Natural killer cell (primary cell): ENCODE measurements at regions not wholly inside any gene's neighbourhood (a gene's known extent, or its start where the extent isn't known, plus 50 kb on each side); places are given as distances from the start of the nearest gene placed in this dataset.

ENCODE experiments used
- ATAC-seq, 3 donors: fragments of 150-1000 bp in 2 of 3; fragments of 200-7000 bp in 1 of 3; cut with Tn5 transposase; 1 replicate in 1 of 3; 2 replicates in 2 of 3; pipeline ENCODE4 v1.10.0; 2021; ENCODE audit warnings: mild to moderate bottlenecking in 2 of 3, moderate library complexity in 2 of 3
- DNase-seq, 2 donors: peaks; one replicate each; pipeline versions ENCODE4 v3.0.0 to v3.0.0-alpha.2; 2013 to 2021; ENCODE audit warnings: mixed read lengths in 1 of 2
- H3K27ac ChIP-seq: one replicate; pipeline ENCODE4 v1.5.1; 2013; ENCODE audit warnings: mild to moderate bottlenecking, low read length
- H3K27me3 ChIP-seq: one replicate; pipeline ENCODE4 v1.6.1; 2013; ENCODE audit warnings: low read length; ENCODE audit not compliant: control insufficient read depth, insufficient read depth
- H3K36me3 ChIP-seq: one replicate; pipeline ENCODE4 v1.6.1; 2013; ENCODE audit warnings: low read length; ENCODE audit not compliant: control insufficient read depth, insufficient read depth
- H3K4me1 ChIP-seq: one replicate; pipeline ENCODE4 v1.6.1; 2013; ENCODE audit warnings: low read length; ENCODE audit not compliant: control insufficient read depth, insufficient read depth
- H3K4me3 ChIP-seq: one replicate; pipeline ENCODE4 v1.5.1; 2013; ENCODE audit warnings: low read length
- H3K9me3 ChIP-seq: one replicate; pipeline ENCODE4 v1.6.1; 2013; ENCODE audit warnings: low read length; ENCODE audit not compliant: control insufficient read depth, insufficient read depth
- H3K27ac Mint-ChIP-seq, 2 donors: one replicate each; pipeline ENCODE4 v1.8.0; 2022; ENCODE audit warnings: mild to moderate bottlenecking in 2 of 2, mixed read lengths in 2 of 2, moderate library complexity in 1 of 2
- H3K27me3 Mint-ChIP-seq, 2 donors: one replicate each; pipeline ENCODE4 v1.8.0; 2022; ENCODE audit warnings: low read depth in 2 of 2, mixed read lengths in 2 of 2
- H3K36me3 Mint-ChIP-seq: one replicate; pipeline ENCODE4 v1.8.0; 2022; ENCODE audit warnings: mixed read lengths
- H3K4me1 Mint-ChIP-seq, 2 donors: one replicate each; pipeline ENCODE4 v1.8.0; 2022; ENCODE audit warnings: mixed read lengths in 2 of 2
- H3K4me3 Mint-ChIP-seq: one replicate; pipeline ENCODE4 v1.8.0; 2022; ENCODE audit warnings: mild to moderate bottlenecking, moderate library complexity, mixed read lengths
- H3K9me3 Mint-ChIP-seq, 2 donors: one replicate each; pipeline ENCODE4 v1.8.0; 2022; ENCODE audit warnings: mixed read lengths in 2 of 2
- CTCF ChIP-seq: fragments of 200-600 bp; IDR thresholded peaks from one replicate; pipeline ENCODE4 v1.8.0; 2022; ENCODE audit warnings: antibody characterized with exemption
- WGBS: methylation state at CpG from one replicate; pipeline ENCODE4 v1.1.7; 2013; ENCODE audit warnings: missing lambda C conversion rate; ENCODE audit not compliant: insufficient coverage; 5-methylcytosine and 5-hydroxymethylcytosine counted together
- intact Hi-C: fragments of 100-400 bp; cut with micrococcal nuclease; formaldehyde crosslinking; loops from one replicate; pipeline ENCODE4 v1.14.2; 2022

- Mint-ChIP-seq H3K27ac (no peak overlapping the region), H3K4me1 (no peaks in the 10 kb centered on the region), H3K27me3 (no peaks in the 10 kb centered on the region), H3K9me3 (peaks cover 5 to 9% of the 10 kb centered on the region in 2 donors), H3K36me3 (no peaks in the 10 kb centered on the region), H3K4me3 (no peak overlapping the region)
- Histone ChIP-seq H3K9me3 (no peaks in the 10 kb centered on the region), H3K4me3 (no peak overlapping the region), H3K27me3 (no peaks in the 10 kb centered on the region), H3K36me3 (no peaks in the 10 kb centered on the region), H3K27ac (no peak overlapping the region), H3K4me1 (no peaks in the 10 kb centered on the region)
- WGBS = 91% methylated on average over 1 of the region's 1 CpG
- no peak for ATAC-seq
- intact Hi-C loops = no loop called here
- TF ChIP-seq CTCF = no peak
- DNase-seq = no peak
These were observed 110.9 kb upstream of the FREM1 start for GRCh38 chr9:15021146-15021545.

- H3K9me3 Mint-ChIP-seq = peaks cover 0 to 3% of the 10 kb centered on the region in 2 donors
- intact Hi-C loops = no loop called here
- Histone ChIP-seq H3K27ac (no peak overlapping the region), H3K27me3 (no peaks in the 10 kb centered on the region), H3K36me3 (no peaks in the 10 kb centered on the region), H3K9me3 (no peaks in the 10 kb centered on the region), H3K4me1 (no peaks in the 10 kb centered on the region), H3K4me3 (no peak overlapping the region)
- H3K4me1 Mint-ChIP-seq = no peaks in the 10 kb centered on the region
- H3K36me3 Mint-ChIP-seq = no peaks in the 10 kb centered on the region
- no peaks in the 10 kb centered on the region for H3K27me3 Mint-ChIP-seq
- DNase-seq (no peak), ATAC-seq (no peak)
- H3K27ac Mint-ChIP-seq = no peak overlapping the region
- no peak for TF ChIP-seq CTCF
- 93% methylated on average over 6 of the region's 6 CpGs for WGBS
- H3K4me3 Mint-ChIP-seq = no peak overlapping the region
These were observed 107.9 kb upstream of the FREM1 start for GRCh38 chr9:15018096-15018637.

GRCh38 chr9:15010581-15010980, 100.4 kb upstream of the FREM1 start:
- Histone ChIP-seq H3K36me3 (no peaks in the 10 kb centered on the region), H3K27me3 (no peaks in the 10 kb centered on the region), H3K9me3 (no peaks in the 10 kb centered on the region), H3K27ac (no peak overlapping the region), H3K4me3 (no peak overlapping the region), H3K4me1 (no peaks in the 10 kb centered on the region)
- Mint-ChIP-seq H3K36me3 (no peaks in the 10 kb centered on the region), H3K4me1 (no peaks in the 10 kb centered on the region), H3K27ac (no peak overlapping the region), H3K27me3 (no peaks in the 10 kb centered on the region), H3K9me3 (no peaks in the 10 kb centered on the region), H3K4me3 (no peak overlapping the region)
- DNase-seq (no peak), ATAC-seq (no peak)
- intact Hi-C loops = no loop called here
- no peak for TF ChIP-seq CTCF

- intact Hi-C loops = no loop called here
- Mint-ChIP-seq H3K27ac (no peak overlapping the region), H3K27me3 (no peaks in the 10 kb centered on the region), H3K4me1 (no peaks in the 10 kb centered on the region), H3K9me3 (peaks cover 0 to 3% of the 10 kb centered on the region in 2 donors), H3K36me3 (no peaks in the 10 kb centered on the region), H3K4me3 (no peak overlapping the region)
- H3K27ac ChIP-seq = no peak overlapping the region
- H3K4me1 ChIP-seq = no peaks in the 10 kb centered on the region
- DNase-seq = no peak
- H3K4me3 ChIP-seq = no peak overlapping the region
- ATAC-seq = no peak
- no peak for TF ChIP-seq CTCF
- H3K9me3 ChIP-seq = no peaks in the 10 kb centered on the region
- WGBS = 25% methylated on average over 1 of the region's 1 CpG
- H3K27me3 ChIP-seq = no peaks in the 10 kb centered on the region
- H3K36me3 ChIP-seq = no peaks in the 10 kb centered on the region
These were observed 97.5 kb upstream of the FREM1 start for GRCh38 chr9:15007698-15008097.
